DND-41 (cell line): ENCODE measurements at regions not wholly inside any gene's neighbourhood (a gene's known extent, or its start where the extent isn't known, plus 50 kb on each side); places are given as distances from the start of the nearest gene placed in this dataset.
A peak's percentile ranks its signal among the peaks of the same experiment; 100 is the strongest.

ENCODE experiments used
- ATAC-seq: fragments of 200-7000 bp; cut with Tn5 transposase; 3 replicates; pipeline ENCODE4 v1.9.1; 2021; ENCODE audit warnings: low read depth; ENCODE audit not compliant: insufficient read depth
- DNase-seq: peaks from one replicate; pipeline ENCODE4 v3.0.0-alpha.2; 2020
- H2AFZ ChIP-seq: 2 replicates; pipeline ENCODE4 v1.6.0; 2012; ENCODE audit warnings: low read depth, low read length
- H3K27ac ChIP-seq: 2 replicates; pipeline ENCODE4 v1.5.1; 2012; ENCODE audit warnings: low read length, inconsistent platforms
- H3K27me3 ChIP-seq: fragments of 200-600 bp; sonication (generic); 2 replicates; pipeline ENCODE4 v1.6.0; 2012; ENCODE audit warnings: low read length, mild to moderate bottlenecking, inconsistent platforms; ENCODE audit not compliant: insufficient read depth, poor library complexity
- H3K36me3 ChIP-seq: 2 replicates; pipeline ENCODE4 v1.5.1; 2012; ENCODE audit warnings: low read length, inconsistent platforms; ENCODE audit not compliant: insufficient read depth
- H3K4me1 ChIP-seq: 2 replicates; pipeline ENCODE4 v1.5.1; 2012; ENCODE audit warnings: mild to moderate bottlenecking, low read length; ENCODE audit not compliant: insufficient read depth
- H3K4me2 ChIP-seq: 2 replicates; pipeline ENCODE4 v1.6.0; 2012; ENCODE audit warnings: mild to moderate bottlenecking, moderate library complexity, low read length, inconsistent platforms; ENCODE audit not compliant: insufficient read depth
- H3K4me3 ChIP-seq, 2 experiments: fragments of 200-600 bp in 1 of 2; shearing (Covaris generic) in 1 of 2; 2 replicates each; pipeline ENCODE4 v1.5.1; 2012 to 2016; ENCODE audit warnings: inconsistent platforms in 2 of 2, low read length in 2 of 2, mild to moderate bottlenecking in 2 of 2, low read depth in 1 of 2, moderate library complexity in 1 of 2
- H3K79me2 ChIP-seq: 2 replicates; pipeline ENCODE4 v1.6.0; 2012; ENCODE audit warnings: low read length, inconsistent platforms; ENCODE audit not compliant: insufficient read depth
- H3K9ac ChIP-seq: 2 replicates; pipeline ENCODE4 v1.6.0; 2012; ENCODE audit warnings: low read depth, mild to moderate bottlenecking, inconsistent platforms, low read length, moderate library complexity
- H3K9me3 ChIP-seq: 2 replicates; pipeline ENCODE4 v1.5.1; 2012; ENCODE audit warnings: low read length, moderate library complexity, mild to moderate bottlenecking, inconsistent platforms; ENCODE audit not compliant: insufficient read depth, severe bottlenecking
- H4K20me1 ChIP-seq: 2 replicates; pipeline ENCODE4 v1.6.0; 2012; ENCODE audit warnings: low read length; ENCODE audit not compliant: insufficient read depth
- EZH2 ChIP-seq: IDR thresholded peaks from 3 replicates; pipeline ENCODE4 v1.6.1; 2012; ENCODE audit warnings: borderline replicate concordance, low read depth, mild to moderate bottlenecking, moderate library complexity, low read length, inconsistent platforms; ENCODE audit not compliant: severe bottlenecking
- TF ChIP-seq, protein P1 (sequence below): IDR thresholded peaks from 2 replicates; pipeline ENCODE4 v1.5.1; 2012; ENCODE audit warnings: borderline replicate concordance, low read length, moderate library complexity, mild to moderate bottlenecking; ENCODE audit not compliant: poor library complexity, severe bottlenecking; ENCODE audit errors: extremely low read depth

DNA sequence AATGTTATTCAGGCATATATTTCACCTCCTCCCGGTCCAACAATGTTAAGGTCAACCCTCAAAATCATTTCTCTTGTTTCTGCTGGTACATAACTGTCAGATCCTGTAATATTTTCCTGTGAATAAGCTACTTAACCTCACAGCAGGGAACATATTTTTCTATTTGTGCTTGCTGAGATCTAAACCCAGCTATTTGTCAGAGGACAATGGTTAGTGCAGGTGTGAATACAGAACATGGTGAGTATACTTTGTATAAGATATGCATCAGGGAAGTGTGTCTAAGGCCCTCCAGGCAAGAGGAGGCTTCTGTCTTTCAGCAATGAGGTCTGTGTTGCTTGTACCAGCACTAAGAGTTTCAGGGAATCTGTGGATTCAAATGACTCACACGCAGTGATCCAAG, 970.6 kb downstream of the NCAM2 start:
- no peaks in the 10 kb centered on the region for H4K20me1 ChIP-seq
- H3K9ac ChIP-seq, result no peak overlapping the region
- peak overlapping the region; percentile 30; the same call in 1 of the 2 replicates for H2AFZ ChIP-seq
- no peak for DNase-seq
- ATAC-seq, result no peak
- no peaks in the 10 kb centered on the region for H3K79me2 ChIP-seq
- no peak overlapping the region for H3K4me2 ChIP-seq
- TF ChIP-seq, protein P1, sequence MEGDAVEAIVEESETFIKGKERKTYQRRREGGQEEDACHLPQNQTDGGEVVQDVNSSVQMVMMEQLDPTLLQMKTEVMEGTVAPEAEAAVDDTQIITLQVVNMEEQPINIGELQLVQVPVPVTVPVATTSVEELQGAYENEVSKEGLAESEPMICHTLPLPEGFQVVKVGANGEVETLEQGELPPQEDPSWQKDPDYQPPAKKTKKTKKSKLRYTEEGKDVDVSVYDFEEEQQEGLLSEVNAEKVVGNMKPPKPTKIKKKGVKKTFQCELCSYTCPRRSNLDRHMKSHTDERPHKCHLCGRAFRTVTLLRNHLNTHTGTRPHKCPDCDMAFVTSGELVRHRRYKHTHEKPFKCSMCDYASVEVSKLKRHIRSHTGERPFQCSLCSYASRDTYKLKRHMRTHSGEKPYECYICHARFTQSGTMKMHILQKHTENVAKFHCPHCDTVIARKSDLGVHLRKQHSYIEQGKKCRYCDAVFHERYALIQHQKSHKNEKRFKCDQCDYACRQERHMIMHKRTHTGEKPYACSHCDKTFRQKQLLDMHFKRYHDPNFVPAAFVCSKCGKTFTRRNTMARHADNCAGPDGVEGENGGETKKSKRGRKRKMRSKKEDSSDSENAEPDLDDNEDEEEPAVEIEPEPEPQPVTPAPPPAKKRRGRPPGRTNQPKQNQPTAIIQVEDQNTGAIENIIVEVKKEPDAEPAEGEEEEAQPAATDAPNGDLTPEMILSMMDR, result no peak
- no peak for TF ChIP-seq EZH2
- no peaks in the 10 kb centered on the region for H3K27me3 ChIP-seq
- H3K36me3 ChIP-seq, result no peaks in the 10 kb centered on the region
- H3K4me3 ChIP-seq, result no peak overlapping the region
- H3K4me1 ChIP-seq, result no peaks in the 10 kb centered on the region
- H3K27ac ChIP-seq, result no peak overlapping the region
- peaks cover 11% of the 10 kb centered on the region for H3K9me3 ChIP-seq

DNA sequence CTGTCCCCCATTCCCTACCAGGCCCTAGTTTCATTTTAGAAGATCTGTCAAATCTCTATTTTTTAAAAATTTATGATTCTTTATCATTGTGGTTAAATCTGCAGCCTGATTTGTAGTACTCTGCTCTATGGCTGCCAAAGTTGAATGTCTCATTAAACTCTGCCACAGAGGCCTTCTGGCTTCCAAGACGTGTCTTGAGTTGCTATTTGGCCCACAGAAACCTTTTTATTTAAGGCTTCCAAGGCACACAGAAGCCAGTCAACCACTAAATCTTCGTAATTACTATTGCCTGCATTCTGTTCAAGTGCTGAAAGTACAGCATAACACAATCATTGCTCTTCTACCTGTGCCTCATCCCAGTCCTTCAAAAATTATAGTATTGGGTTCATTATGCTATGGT, 971.0 kb downstream of the NCAM2 start:
- no peaks in the 10 kb centered on the region for H3K27me3 ChIP-seq
- no peaks in the 10 kb centered on the region for H3K36me3 ChIP-seq
- H3K27ac ChIP-seq, result no peak overlapping the region
- no peak overlapping the region for H3K9ac ChIP-seq
- ATAC-seq (peak; percentile 19; the same call in 1 of the 3 replicates), DNase-seq (no peak)
- H3K4me1 ChIP-seq, result no peaks in the 10 kb centered on the region
- H4K20me1 ChIP-seq, result no peaks in the 10 kb centered on the region
- no peaks in the 10 kb centered on the region for H3K79me2 ChIP-seq
- peaks cover 7% of the 10 kb centered on the region for H3K9me3 ChIP-seq
- peak overlapping the region; percentile 30; the same call in 1 of the 2 replicates for H2AFZ ChIP-seq
- TF ChIP-seq EZH2, result no peak
- TF ChIP-seq, protein P1, result no peak
- no peak overlapping the region for H3K4me2 ChIP-seq
- H3K4me3 ChIP-seq, result no peak overlapping the region

DNA sequence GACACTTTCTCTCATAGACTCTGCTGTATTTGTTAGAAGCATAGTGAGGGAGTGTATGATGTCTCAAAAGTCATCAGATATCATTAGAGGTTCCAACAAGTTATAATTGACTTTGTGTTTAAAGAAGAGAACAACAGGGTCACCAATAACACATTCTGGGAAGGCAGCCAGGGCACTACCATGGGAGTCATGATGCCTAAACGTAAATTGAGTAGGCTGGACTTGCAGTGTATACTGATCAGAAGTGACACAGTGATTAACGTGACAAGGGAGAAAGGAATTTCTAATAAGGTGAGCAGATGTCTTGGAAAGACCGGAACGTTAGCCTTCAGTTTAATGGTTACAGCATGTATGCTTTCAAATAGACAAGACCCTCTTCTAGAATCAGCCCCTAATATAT, 973.2 kb downstream of the NCAM2 start:
- ATAC-seq, result no peak
- H3K9ac ChIP-seq, result no peak overlapping the region
- no peaks in the 10 kb centered on the region for H3K79me2 ChIP-seq
- no peaks in the 10 kb centered on the region for H3K9me3 ChIP-seq
- no peaks in the 10 kb centered on the region for H3K36me3 ChIP-seq
- no peaks in the 10 kb centered on the region for H3K4me1 ChIP-seq
- H3K27ac ChIP-seq, result no peak overlapping the region
- no peak overlapping the region for H2AFZ ChIP-seq
- H4K20me1 ChIP-seq, result no peaks in the 10 kb centered on the region
- H3K4me3 ChIP-seq, result no peak overlapping the region
- H3K27me3 ChIP-seq, result no peaks in the 10 kb centered on the region
- no peak for DNase-seq
- H3K4me2 ChIP-seq, result no peak overlapping the region
- TF ChIP-seq EZH2, result no peak
- TF ChIP-seq, protein P1, result no peak

DNA sequence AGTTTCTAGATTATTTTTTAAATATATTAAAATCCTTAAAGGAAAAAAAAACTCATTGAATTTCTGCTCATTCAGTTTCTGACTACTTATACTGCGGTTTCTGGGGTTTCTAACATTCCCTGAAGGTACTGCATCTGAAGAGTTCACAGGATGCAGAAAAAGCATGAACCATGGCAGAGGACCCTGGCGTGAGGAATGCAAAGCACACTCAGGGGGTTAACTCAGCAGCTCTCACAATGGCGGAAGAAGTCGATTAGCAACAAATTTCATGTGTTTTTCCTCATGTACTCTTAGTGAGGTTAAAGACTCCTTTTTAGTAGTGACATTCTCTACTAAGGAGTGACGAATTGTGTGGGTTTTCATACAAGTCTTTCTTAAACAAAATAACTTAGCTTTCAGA, 975.6 kb downstream of the NCAM2 start:
- H3K4me3 ChIP-seq, result no peak overlapping the region
- no peak for DNase-seq
- TF ChIP-seq, protein P1, result no peak
- TF ChIP-seq EZH2, result no peak
- no peaks in the 10 kb centered on the region for H3K9me3 ChIP-seq
- H3K36me3 ChIP-seq, result no peaks in the 10 kb centered on the region
- no peak overlapping the region for H3K27ac ChIP-seq
- no peaks in the 10 kb centered on the region for H3K27me3 ChIP-seq
- H3K4me2 ChIP-seq, result no peak overlapping the region
- H3K4me1 ChIP-seq, result no peaks in the 10 kb centered on the region
- H3K79me2 ChIP-seq, result no peaks in the 10 kb centered on the region
- H3K9ac ChIP-seq, result no peak overlapping the region
- H4K20me1 ChIP-seq, result no peaks in the 10 kb centered on the region
- ATAC-seq, result no peak
- no peak overlapping the region for H2AFZ ChIP-seq
